GM21381 (cell line): ENCODE measurements at regions not wholly inside any gene's neighbourhood (a gene's known extent, or its start where the extent isn't known, plus 50 kb on each side); places are given as distances from the start of the nearest gene placed in this dataset.
"Not testable (repeated sequence)": the region's sequence is repeated elsewhere in the genome, so short reads cannot be mapped to it uniquely, and the experiment has no call there.

Source experiments
- ATAC-seq: cut with Tn5 transposase; IDR thresholded peaks from one replicate; pipeline ENCODE4 v1.9.1; 2021; ENCODE audit warnings: mild to moderate bottlenecking, moderate library complexity; ENCODE audit not compliant: unreplicated experiment

GRCh38 chr2:43074592-43075053, 151.8 kb downstream of the ZFP36L2 start:
- no peak for ATAC-seq

GRCh38 chr2:43074052-43074451, 152.4 kb downstream of the ZFP36L2 start:
- ATAC-seq, result no peak

- no peak for ATAC-seq
Observed at GRCh38 chr2:43073401-43073825, 153.0 kb downstream of the ZFP36L2 start.

- ATAC-seq, result no peak
Observed at GRCh38 chr2:43071599-43072550, 154.5 kb downstream of the ZFP36L2 start.

- no peak for ATAC-seq
Observed at GRCh38 chr2:43070676-43071502, 155.5 kb downstream of the ZFP36L2 start.

GRCh38 chr2:43070030-43070429, 156.4 kb downstream of the ZFP36L2 start:
- no peak for ATAC-seq

GRCh38 chr2:43068631-43069517, 157.5 kb downstream of the ZFP36L2 start:
- ATAC-seq, result no peak

- ATAC-seq, result no peak
Observed at GRCh38 chr2:43068041-43068533, 158.3 kb downstream of the ZFP36L2 start.

GRCh38 chr2:43067254-43068040, 159.0 kb downstream of the ZFP36L2 start:
- ATAC-seq, result no peak

- ATAC-seq, result not testable (repeated sequence)
Observed at GRCh38 chr2:43066541-43067253, 159.7 kb downstream of the ZFP36L2 start.

GRCh38 chr2:43065871-43066270, 160.5 kb downstream of the ZFP36L2 start:
- no peak for ATAC-seq

GRCh38 chr2:43065036-43065435, 161.4 kb downstream of the ZFP36L2 start:
- ATAC-seq, result no peak

GRCh38 chr2:43063096-43063495, 163.3 kb downstream of the ZFP36L2 start:
- not testable (repeated sequence) for ATAC-seq

- no peak for ATAC-seq
Observed at GRCh38 chr2:43062058-43062457, 164.3 kb downstream of the ZFP36L2 start.

- ATAC-seq, result no peak
Observed at GRCh38 chr2:43060390-43061016, 165.9 kb downstream of the ZFP36L2 start.

GRCh38 chr2:43059183-43059897, 167.1 kb downstream of the ZFP36L2 start:
- peak; percentile 66 for ATAC-seq

- ATAC-seq, result no peak
Observed at GRCh38 chr2:43058726-43059110, 167.7 kb downstream of the ZFP36L2 start.
